Fibroblast of lung (primary cell): ENCODE measurements at regions not wholly inside any gene's neighbourhood (a gene's known extent, or its start where the extent isn't known, plus 50 kb on each side); places are given as distances from the start of the nearest gene placed in this dataset.
"Not testable (repeated sequence)": the region's sequence is repeated elsewhere in the genome, so short reads cannot be mapped to it uniquely, and the experiment has no call there.

Experiments
- DNase-seq, 2 donors: peaks; one replicate each; pipeline versions ENCODE4 v3.0.0 to v3.0.0-alpha.2; 2010; ENCODE audit warnings: low read depth in 2 of 2
- H2AFZ ChIP-seq: 2 replicates; pipeline ENCODE4 v1.5.1; 2012; ENCODE audit warnings: low read length, control low read depth, inconsistent platforms
- H3K27ac ChIP-seq: 2 replicates; pipeline ENCODE4 v1.5.1; 2011; ENCODE audit warnings: low read length, control low read depth; ENCODE audit not compliant: insufficient read depth
- H3K27me3 ChIP-seq: 2 replicates; pipeline ENCODE4 v1.5.1; 2011; ENCODE audit warnings: mild to moderate bottlenecking, low read length; ENCODE audit not compliant: control insufficient read depth, insufficient read depth
- H3K36me3 ChIP-seq: 2 replicates; pipeline ENCODE4 v1.5.1; 2011; ENCODE audit warnings: low read length; ENCODE audit not compliant: control insufficient read depth, insufficient read depth
- H3K4me1 ChIP-seq: 2 replicates; pipeline ENCODE4 v1.5.1; 2011; ENCODE audit warnings: low read length; ENCODE audit not compliant: control insufficient read depth, insufficient read depth; ENCODE audit errors: extremely low read depth
- H3K4me2 ChIP-seq: 2 replicates; pipeline ENCODE4 v1.5.1; 2011; ENCODE audit warnings: low read length, control low read depth; ENCODE audit not compliant: insufficient read depth; ENCODE audit errors: extremely low read depth
- H3K4me3 ChIP-seq, 4 experiments: fragments of 200-600 bp in 1 of 4; sonication (generic) in 1 of 4; replicated peaks in 1 of 4; 2 replicates each; pipeline ENCODE4 v1.5.1; 2011 to 2016; ENCODE audit warnings: low read length in 4 of 4, low read depth in 3 of 4, mild to moderate bottlenecking in 3 of 4, control low read depth in 2 of 4, inconsistent platforms in 1 of 4, mixed read lengths in 1 of 4; ENCODE audit not compliant: insufficient read depth in 1 of 4; ENCODE audit errors: control extremely low read depth in 1 of 4
- H3K79me2 ChIP-seq: 2 replicates; pipeline ENCODE4 v1.5.1; 2012; ENCODE audit warnings: mild to moderate bottlenecking, low read length, inconsistent platforms; ENCODE audit not compliant: control insufficient read depth, insufficient read depth
- H3K9ac ChIP-seq: 2 replicates; pipeline ENCODE4 v1.5.1; 2011; ENCODE audit warnings: mild to moderate bottlenecking, low read length, control low read depth; ENCODE audit not compliant: insufficient read depth
- H3K9me3 ChIP-seq: 2 replicates; pipeline ENCODE4 v1.5.1; 2012; ENCODE audit warnings: low read depth, low read length; ENCODE audit not compliant: control insufficient read depth, insufficient read depth
- H4K20me1 ChIP-seq: 2 replicates; pipeline ENCODE4 v1.5.1; 2011; ENCODE audit warnings: low read length; ENCODE audit not compliant: control insufficient read depth, insufficient read depth; ENCODE audit errors: extremely low read depth
- CTCF ChIP-seq, 2 donors: IDR thresholded peaks in 1 of 2; conservative IDR thresholded peaks in 1 of 2; 1 replicate in 1 of 2; 2 replicates in 1 of 2; pipeline ENCODE4 v1.5.1; 2011 to 2012; ENCODE audit warnings: low read length in 2 of 2, control low read depth in 1 of 2, inconsistent platforms in 1 of 2, low read depth in 1 of 2, mild to moderate bottlenecking in 1 of 2
- EZH2 ChIP-seq: IDR thresholded peaks from 2 replicates; pipeline ENCODE4 v1.5.1; 2012; ENCODE audit warnings: low read length, control low read depth, mild to moderate bottlenecking; ENCODE audit errors: missing control alignments

GRCh38 chr5:155564541-155564940 is 551.0 kb downstream of the KIF4B start:
- Histone ChIP-seq H2AFZ (no peak overlapping the region), H3K27ac (no peak overlapping the region), H3K4me3 (no peak overlapping the region), H3K4me2 (no peak overlapping the region), H4K20me1 (no peaks in the 10 kb centered on the region), H3K4me1 (no peaks in the 10 kb centered on the region), H3K36me3 (no peaks in the 10 kb centered on the region), H3K9me3 (no peaks in the 10 kb centered on the region), H3K27me3 (no peaks in the 10 kb centered on the region), H3K9ac (no peak overlapping the region), H3K79me2 (no peaks in the 10 kb centered on the region)
- TF ChIP-seq CTCF (conservative IDR thresholded peaks at IDR 0.05 in 1 of 2, IDR thresholded peaks at IDR 0.05 in 1 of 2; ENCODE audit: low read depth in 1 of 2, low read length in 2 of 2) = no peak
- no peak for TF ChIP-seq EZH2
- DNase-seq = no peak

- Histone ChIP-seq H3K27ac (no peak overlapping the region), H3K79me2 (no peaks in the 10 kb centered on the region), H3K4me3 (no peak overlapping the region), H4K20me1 (no peaks in the 10 kb centered on the region), H2AFZ (no peak overlapping the region), H3K4me2 (no peak overlapping the region), H3K9me3 (no peaks in the 10 kb centered on the region), H3K4me1 (no peaks in the 10 kb centered on the region), H3K9ac (no peak overlapping the region), H3K27me3 (no peaks in the 10 kb centered on the region), H3K36me3 (no peaks in the 10 kb centered on the region)
- no peak for DNase-seq
- TF ChIP-seq EZH2 = no peak
- TF ChIP-seq CTCF (conservative IDR thresholded peaks at IDR 0.05 in 1 of 2, IDR thresholded peaks at IDR 0.05 in 1 of 2; ENCODE audit: low read depth in 1 of 2, low read length in 2 of 2) = no peak
Observed at GRCh38 chr5:155575861-155576260, 562.3 kb downstream of the KIF4B start.

- not testable (repeated sequence) for H3K27ac ChIP-seq, H3K4me1 ChIP-seq, DNase-seq, H3K4me2 ChIP-seq, H4K20me1 ChIP-seq, H3K36me3 ChIP-seq, H2AFZ ChIP-seq, H3K27me3 ChIP-seq, H3K9me3 ChIP-seq, H3K79me2 ChIP-seq, H3K9ac ChIP-seq, H3K4me3 ChIP-seq
Observed at GRCh38 chr5:155586808-155587207, 573.3 kb downstream of the KIF4B start.

GRCh38 chr5:155587458-155587857 is 573.9 kb downstream of the KIF4B start:
- no peaks in the 10 kb centered on the region for H3K27me3 ChIP-seq
- no peak overlapping the region for H3K4me2 ChIP-seq
- no peak overlapping the region for H3K9ac ChIP-seq
- no peaks in the 10 kb centered on the region for H3K4me1 ChIP-seq
- H3K9me3 ChIP-seq = no peaks in the 10 kb centered on the region
- no peak overlapping the region for H3K27ac ChIP-seq
- no peaks in the 10 kb centered on the region for H3K79me2 ChIP-seq
- H3K4me3 ChIP-seq = no peak overlapping the region
- TF ChIP-seq CTCF (conservative IDR thresholded peaks at IDR 0.05 in 1 of 2, IDR thresholded peaks at IDR 0.05 in 1 of 2; ENCODE audit: low read depth in 1 of 2, low read length in 2 of 2) (no peak), EZH2 (no peak)
- DNase-seq = no peak
- H2AFZ ChIP-seq = no peak overlapping the region
- no peaks in the 10 kb centered on the region for H3K36me3 ChIP-seq
- H4K20me1 ChIP-seq = no peaks in the 10 kb centered on the region
